DMS 273 (cell line): ENCODE measurements at regions not wholly inside any gene's neighbourhood (a gene's known extent, or its start where the extent isn't known, plus 50 kb on each side); places are given as distances from the start of the nearest gene placed in this dataset.

Experiments
- DNase-seq: peaks from one replicate; lab custom pipeline; 2025; ENCODE audit not compliant: unreplicated experiment; lab: John Stamatoyannopoulos, UW

DNA sequence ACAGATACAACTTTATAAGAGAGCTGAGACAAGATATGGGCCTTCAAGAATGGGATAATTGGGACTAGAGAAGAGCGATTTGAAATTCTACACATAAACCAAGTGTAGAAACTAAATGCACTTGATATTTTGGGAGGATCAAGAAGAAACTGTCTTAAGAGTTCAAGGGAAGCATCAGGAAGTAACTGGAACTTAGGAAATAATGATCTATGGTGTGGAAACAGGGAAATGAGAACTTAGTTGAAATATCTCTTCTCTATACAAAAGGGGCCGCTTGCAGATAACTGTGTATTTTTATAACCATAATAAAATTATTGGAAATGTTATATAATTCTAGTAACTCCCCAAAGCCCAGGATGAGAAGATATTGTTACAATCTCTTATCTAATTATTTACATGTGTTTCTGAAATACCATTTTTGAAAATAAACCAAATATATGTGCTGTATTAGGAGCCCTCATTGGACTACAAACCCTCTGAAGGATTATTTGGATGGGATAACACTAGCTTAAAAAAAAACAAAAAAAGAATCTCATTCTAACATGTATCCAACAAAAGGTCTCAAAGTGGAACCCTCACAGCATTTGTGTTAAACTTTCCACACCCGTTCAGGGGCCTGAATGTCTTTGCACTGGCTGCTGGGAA, 84.7 kb upstream of the FLRT2 start:
- DNase-seq, result no peak

DNA sequence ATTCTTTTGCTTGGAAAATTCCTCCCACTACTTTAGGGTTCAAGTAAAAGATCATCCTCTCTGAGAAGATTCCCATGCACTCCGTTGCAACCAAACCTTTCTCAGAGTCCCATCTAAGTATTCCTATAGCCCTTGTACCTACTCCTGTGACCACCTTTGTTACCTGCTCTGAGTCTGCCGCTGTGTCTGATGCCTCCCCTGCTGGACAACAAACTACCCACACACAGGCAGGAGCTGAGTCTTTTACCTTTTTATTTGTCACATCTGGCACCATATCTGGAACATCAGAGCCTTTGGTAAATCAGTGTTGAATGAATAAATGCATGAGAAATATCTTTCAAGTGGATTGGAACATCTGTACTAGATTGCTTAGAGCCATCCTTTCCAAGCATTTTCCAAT, 82.1 kb upstream of the FLRT2 start:
- no peak for DNase-seq

DNA sequence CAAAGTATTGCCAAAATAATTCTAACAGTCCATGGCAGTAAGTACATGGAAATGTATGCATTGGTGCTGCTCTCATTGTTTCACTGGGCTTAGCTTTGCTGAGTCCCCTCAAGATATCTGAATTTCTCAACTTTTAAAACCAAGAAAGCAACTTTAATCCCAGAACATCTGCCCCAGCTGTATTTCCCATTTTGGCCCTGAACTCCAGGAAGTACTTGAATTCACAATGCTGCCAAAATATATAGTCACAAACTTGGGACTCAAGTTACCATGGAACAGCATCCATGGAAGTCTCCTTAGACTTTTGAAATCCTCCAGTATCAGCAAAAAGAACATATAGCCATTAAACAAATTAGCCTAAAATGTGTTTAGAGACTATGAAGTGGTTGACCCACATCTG, 78.5 kb upstream of the FLRT2 start:
- no peak for DNase-seq

DNA sequence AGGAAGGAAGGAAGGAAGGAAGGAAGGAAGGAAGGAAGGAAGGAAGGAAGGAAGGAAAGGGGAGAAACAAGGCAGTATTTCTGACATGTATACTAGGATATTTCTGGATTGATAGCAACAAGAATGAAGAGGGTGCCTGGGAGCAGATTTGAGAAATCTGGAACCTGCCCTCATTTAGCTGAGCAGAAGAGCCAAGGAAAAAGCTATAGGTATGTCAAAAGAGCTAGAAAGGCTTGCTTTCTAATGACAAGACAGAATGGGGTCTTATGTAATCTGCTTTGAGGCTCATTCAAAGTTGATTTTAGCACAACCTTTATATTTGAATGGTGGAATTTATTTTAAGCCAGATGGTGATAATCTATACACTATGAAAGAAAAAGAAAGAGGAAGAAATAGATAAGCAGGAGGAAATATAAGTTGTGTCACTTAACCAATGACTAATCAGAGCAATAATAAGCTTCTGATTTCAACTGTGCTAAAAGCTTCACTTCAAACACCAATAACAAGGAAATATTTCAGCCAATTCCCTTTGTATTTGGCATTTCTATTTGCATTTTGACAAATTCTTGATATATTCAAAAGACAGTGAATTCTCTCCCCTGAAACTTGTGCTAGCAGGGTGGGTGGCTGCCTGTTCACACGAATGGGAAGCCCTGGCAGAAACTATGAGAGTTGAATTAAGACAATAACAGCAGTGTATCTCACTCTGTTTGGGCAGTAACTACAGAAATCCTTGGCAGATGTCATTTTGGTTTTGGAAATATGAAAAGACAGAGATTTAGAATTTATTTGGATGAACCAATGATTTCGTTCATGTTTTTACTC, 76.3 kb upstream of the FLRT2 start:
- DNase-seq, result no peak

DNA sequence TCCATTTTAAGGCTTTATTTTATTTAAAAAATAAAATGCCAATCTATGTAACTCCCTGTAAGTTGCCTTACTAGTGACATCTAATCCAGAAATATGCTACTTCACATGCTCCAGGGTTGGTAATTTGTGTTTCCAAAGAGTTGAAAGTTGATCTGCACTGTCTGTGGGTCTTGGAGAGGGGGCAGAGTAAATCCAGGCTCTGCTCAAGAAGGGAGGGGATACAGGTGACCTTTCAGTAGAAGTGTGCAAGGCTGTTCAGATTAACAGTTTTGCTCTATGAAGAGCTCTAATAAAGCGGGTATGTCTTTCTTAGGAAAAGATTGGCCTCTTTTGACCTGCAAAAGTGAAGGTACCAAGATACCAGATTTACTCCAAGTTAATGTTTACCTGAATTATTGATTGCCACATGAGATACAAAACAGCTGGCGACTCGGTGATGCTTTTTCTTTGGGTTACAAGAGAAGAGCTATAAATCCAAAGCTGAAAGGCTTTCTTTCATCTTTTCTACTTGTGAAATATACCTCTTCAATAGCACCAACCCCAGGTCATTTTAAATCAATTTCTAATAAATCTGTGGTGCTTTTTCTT, 75.6 kb upstream of the FLRT2 start:
- DNase-seq, result no peak

DNA sequence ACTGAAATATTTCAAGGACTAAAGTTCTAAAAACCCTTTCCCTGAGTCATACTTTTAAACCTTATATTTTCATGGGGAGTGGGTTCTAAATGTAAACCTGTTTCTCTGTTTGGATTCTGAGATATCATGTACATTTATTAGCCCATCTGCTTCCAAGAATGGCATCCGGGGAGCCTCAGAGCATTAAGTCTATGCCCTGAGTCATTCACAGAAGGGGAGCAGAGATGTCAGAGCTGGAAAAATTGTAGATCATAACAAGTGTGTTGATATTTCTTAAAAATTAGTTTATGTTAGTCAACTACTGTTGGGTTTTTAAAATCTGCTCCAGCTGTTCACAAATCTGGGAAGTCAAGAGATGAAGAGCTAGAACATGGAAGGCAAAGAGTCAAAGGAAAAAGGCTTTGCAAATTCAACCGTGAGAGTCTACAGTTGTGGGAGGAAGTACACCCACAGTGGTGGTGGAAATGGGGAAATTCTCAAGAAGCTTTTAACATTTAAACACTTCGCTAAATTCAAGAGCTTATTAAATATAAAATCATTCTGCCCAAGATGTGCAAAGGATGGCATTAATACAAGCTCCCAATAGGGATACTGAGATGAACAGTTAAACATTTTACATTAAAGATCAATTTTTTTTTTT, 70.5 kb upstream of the FLRT2 start:
- no peak for DNase-seq

DNA sequence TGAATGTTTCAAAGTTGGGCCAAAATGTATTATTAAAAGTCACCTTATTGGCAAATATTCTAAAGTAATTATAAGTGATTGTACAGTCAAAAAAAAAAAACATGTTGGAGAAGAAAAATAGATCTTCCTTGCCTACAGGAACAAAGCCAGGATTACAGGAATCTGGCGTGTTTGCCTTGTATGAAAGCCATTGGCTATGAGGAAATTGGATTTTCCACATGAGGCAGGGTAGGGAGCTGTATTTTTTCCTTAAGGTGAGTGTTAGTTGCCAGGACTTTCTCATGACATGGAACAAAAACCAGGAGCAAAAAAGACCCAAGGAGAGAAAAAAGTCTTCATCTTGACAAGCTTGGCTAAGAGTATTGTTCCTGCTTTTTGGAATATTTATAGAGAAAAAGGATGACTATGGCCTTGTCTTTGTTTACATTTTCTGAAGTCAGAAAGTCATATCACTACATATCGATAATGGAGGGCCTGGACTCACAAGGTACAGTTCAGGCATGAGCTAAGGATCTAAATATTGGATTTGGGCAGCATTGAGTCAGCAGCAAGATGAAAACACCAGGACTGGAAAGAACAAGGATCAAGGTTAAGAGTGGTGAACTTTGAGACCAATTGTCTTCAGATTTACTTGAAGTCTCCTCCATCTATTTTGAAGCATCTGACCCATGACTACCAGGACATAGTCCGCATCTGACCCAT, 68.4 kb upstream of the FLRT2 start:
- DNase-seq, result no peak

DNA sequence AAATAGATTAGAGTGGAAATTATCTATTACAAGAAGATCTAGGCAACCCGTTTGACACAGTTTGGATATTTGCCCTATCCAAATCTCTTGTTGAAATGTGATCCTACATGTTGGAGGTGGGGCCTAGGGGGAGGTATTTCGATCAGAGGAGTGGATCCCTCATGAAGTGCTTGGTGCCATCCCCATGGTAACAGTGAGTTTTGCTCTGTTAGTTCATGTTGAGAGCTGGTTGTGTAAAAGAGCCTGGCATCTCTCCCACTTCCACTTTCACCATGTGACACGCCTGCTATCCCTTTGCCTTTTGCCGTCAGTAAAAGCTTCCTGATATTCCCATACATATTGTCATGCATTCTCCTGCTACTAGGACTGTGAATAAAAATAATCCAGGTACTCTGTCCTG, 66.4 kb upstream of the FLRT2 start:
- peak; percentile 0 for DNase-seq

DNA sequence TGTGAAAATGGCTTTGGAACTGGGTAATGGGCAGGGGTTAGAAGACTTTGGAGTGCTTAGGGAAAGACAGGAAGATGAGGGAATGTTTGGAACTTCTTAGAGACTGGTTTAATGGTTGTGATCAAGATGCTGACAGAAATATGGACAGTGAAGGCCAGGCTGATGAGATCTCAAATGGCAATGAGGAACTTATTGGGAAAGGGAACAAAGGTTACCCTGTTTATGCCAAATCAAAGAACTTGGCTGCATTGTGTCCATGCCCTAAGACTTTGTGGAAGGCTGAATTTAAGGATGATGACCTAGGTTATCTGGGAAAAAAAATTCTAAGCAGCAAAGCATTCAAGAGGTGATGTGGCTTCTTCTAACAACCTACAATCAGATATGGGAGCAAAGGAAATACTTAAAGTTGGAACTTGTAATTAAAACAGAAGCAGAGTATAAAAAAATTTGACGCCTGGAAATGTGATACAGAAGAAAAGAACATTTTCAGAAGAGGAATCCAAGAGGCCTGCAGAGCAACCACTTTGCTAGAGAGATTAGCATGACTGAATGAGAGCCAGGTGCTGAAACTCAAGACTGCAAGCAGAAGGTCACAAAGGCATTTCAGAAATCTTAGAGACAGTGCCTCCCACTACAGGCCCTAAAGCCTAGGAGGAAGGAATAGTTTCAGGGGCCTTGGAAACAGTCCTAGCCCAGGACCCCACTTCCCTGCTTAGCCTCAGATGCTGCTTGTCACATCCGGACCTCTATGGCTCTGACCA, 65.6 kb upstream of the FLRT2 start:
- no peak for DNase-seq

DNA sequence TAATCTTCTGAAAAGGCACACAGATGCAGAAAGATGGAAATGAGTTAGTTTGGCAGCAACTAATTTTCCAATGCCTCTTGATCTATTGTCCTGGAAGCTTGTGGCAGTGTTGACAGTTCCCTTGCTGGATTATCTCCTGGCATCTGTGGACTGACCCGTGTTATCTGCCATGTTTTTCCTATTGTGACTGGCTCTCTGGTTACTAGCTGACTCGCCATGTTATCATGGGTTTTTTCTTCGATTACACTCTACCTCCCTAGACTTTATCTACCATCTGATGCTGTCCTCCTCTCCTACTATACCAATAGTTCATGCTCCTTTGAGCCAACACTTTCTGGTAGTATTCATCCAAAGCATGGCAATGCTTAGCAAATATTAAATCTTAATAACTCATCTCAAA, 63.3 kb upstream of the FLRT2 start:
- DNase-seq, result no peak

DNA sequence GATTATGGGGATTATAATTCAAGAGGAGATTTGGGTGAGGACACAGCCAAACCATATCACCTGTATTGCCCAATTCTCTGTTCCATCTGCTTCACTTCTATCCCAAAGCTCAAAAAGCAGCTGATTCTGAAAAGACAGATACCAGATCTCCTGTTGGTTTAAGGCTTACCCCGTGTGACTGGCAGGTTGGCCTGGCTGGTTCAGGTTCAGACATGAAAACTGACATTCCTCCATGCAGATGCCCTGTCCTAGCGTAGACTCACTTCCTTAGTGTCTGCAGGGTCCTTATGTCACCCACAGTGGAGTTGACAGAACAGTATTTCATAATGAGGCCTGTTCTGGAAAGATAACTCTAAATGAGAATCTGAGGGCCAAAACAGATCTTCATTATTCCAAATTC, 61.1 kb upstream of the FLRT2 start:
- no peak for DNase-seq

DNA sequence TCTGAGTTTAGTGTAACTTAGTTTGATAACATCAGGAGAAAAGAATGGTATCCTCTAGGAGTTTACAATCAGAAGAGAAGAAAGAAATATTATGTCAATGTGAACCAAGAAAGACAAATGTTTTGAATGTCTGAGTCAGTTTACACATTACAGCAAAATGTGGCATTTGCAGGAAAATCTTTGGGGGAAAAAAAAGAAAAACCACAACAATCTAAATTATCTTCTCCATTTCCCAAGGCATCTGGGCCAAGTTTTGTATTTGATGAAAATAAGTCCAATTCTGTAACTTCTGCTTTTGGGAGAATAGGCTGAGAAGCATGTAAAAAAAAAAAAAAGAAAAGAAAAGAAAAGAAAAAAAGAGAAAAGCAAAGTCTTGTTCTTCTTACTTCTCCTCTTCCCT, 58.8 kb upstream of the FLRT2 start:
- no peak for DNase-seq

DNA sequence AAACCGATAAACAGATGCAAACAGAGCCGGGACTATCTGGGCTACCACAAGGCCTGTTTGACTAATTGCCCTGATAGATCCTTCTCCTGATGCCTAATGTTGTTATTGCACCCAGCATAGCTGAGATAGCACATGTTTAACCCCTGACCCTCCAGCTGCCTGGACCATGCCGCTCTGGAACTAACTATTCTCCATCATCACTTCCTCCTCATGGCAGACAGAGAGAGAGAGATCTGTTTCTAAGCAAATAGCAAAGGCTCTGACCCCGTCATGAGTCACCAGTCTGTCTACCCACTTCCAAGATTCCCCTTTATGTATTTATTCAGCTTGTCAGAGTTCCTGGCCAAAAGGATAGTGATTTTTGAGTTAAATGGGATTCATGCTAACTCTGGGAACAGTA, 58.2 kb upstream of the FLRT2 start:
- DNase-seq, result no peak

DNA sequence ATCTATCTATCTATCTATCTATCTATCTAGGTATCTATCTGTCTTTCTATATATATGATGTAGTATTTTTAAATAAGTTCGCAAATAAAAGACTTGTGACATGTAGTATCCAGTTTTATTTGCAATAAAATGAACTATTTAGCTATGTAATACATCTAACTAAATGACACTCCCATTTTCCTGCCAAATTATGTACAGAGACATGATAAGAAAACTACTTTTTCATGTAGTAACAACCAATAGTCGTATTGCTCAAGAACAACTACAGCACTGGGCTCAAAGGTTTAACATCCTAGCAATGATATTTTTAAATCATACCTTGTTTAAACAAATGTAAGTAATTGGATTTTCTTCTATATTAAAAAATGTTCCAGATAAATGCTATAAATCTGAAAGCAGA, 55.5 kb upstream of the FLRT2 start:
- no peak for DNase-seq

DNA sequence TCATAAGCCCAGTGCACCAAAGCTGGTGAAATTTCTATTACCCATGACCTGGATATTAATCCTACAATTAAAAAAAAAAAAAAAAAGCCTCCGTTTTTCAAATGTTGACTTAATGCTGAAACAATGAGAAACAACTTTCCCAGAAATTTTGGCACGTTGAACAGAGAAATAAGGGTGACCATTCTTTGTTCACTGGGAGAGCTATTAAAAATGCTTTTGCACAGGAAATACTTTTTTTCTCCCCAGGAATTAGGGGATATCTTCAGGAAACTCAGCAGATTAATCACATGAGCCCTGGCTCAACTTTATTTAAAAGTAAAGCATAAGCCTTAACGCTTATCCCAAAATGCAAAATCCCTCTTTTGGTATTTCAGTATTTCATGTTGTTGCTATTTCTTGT, 54.8 kb upstream of the FLRT2 start:
- DNase-seq, result no peak

DNA sequence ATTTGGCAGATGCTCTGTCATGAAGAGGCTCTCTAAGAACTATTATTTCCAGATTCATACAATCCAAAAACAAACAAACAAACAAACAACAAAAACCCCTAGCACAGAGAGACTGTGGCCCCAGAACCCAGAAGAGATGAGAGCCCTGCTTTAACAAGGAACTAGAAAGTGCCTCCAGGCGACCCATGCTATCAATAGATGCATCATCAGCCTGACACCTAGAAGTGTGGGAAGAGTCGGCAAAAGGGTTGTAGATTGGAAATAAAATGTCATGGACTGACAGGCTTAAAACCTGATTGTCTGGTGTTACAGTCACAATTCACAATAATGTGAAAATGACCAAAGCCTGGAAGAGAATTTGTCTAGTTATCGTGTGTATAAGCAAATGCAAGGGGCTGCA, 50.6 kb upstream of the FLRT2 start:
- no peak for DNase-seq

DNA sequence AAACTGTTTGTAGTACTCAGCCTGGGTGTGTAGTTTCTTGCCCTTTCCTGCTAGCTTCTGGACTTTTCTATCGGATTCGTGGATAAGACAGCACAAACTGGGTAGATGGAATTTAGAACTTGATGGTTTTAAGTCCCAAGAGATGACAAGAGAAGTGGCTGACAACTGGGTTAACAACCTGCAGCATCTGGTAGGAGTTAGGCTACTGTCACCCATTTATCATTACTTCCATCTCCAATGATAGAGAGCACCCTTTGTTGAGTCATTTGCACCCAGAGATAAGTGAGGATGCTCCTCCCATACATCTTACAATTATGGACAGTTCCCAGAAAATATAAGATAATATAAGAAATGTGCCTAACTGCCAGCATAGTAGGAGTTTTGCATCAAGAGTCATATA, 50.2 kb upstream of the FLRT2 start:
- DNase-seq, result no peak
